BJ (cell line): ENCODE measurements at regions not wholly inside any gene's neighbourhood (a gene's known extent, or its start where the extent isn't known, plus 50 kb on each side); places are given as distances from the start of the nearest gene placed in this dataset.
"Not testable (repeated sequence)": the region's sequence is repeated elsewhere in the genome, so short reads cannot be mapped to it uniquely, and the experiment has no call there.

Experiments used
- CTCF ChIA-PET: fragments of 350-600 bp; formaldehyde crosslinking; extraction: SDS; loops from one replicate; lab custom pipeline; 2021; ENCODE audit warnings: antibody characterized with exemption, inconsistent platforms; lab: Yijun Ruan, JAX
- POLR2A ChIA-PET: fragments of 300-600 bp; sonication (Branson Sonifier 250); formaldehyde crosslinking; extraction: SDS; loops from one replicate; lab custom pipeline; 2021; ENCODE audit warnings: antibody characterized with exemption; lab: Charles Lee
- DNase-seq: peaks from one replicate; pipeline ENCODE4 v3.0.0-alpha.2; 2011; ENCODE audit warnings: low read depth
- H3K27me3 ChIP-seq: 2 replicates; pipeline ENCODE4 v1.6.0; 2011; ENCODE audit warnings: low read length; ENCODE audit not compliant: control insufficient read depth, insufficient read depth
- H3K36me3 ChIP-seq: 2 replicates; pipeline ENCODE4 v1.5.1; 2011; ENCODE audit warnings: low read length; ENCODE audit not compliant: control insufficient read depth, insufficient read depth
- H3K4me3 ChIP-seq: 2 replicates; pipeline ENCODE4 v1.5.1; 2011; ENCODE audit warnings: low read depth, mild to moderate bottlenecking, control low read depth, low read length
- CTCF ChIP-seq: IDR thresholded peaks from 2 replicates; pipeline ENCODE4 v1.5.1; 2011; ENCODE audit warnings: low read depth, mild to moderate bottlenecking, control low read depth, inconsistent platforms, low read length, moderate library complexity; ENCODE audit not compliant: insufficient read depth

- DNase-seq: no peak
Observed at GRCh38 chr1:61561666-61562065, 163.3 kb downstream of the TM2D1 start.

GRCh38 chr1:61560385-61560784 lies 164.6 kb downstream of the TM2D1 start:
- H3K36me3 ChIP-seq: no peaks in the 10 kb centered on the region
- ChIA-PET POLR2A (no interaction called here), CTCF (interaction anchor here (0.5 kb wide), 1 partner anchor 15 kb away, joined by 3 read pairs; no protein-coding TSS in a partner anchor)

More at GRCh38 chr1:61561666-61562065, 163.3 kb downstream of the TM2D1 start:
- ChIA-PET CTCF (interaction anchor here (2.0 kb wide), 1 partner anchor 10 kb away, joined by 5 read pairs; no protein-coding TSS in a partner anchor), POLR2A (no interaction called here)
- no peak for TF ChIP-seq CTCF
- Histone ChIP-seq H3K36me3 (no peaks in the 10 kb centered on the region), H3K4me3 (no peak overlapping the region), H3K27me3 (no peaks in the 10 kb centered on the region; the same call in 1 of the 2 replicates)

GRCh38 chr1:61556631-61557030 lies 168.3 kb downstream of the TM2D1 start:
- ChIA-PET POLR2A (no interaction called here), CTCF (no interaction called here)
- Histone ChIP-seq H3K36me3 (no peaks in the 10 kb centered on the region), H3K4me3 (no peak overlapping the region), H3K27me3 (no peaks in the 10 kb centered on the region; the same call in 1 of the 2 replicates)
- no peak for DNase-seq
- TF ChIP-seq CTCF: no peak

More at GRCh38 chr1:61560385-61560784, 164.6 kb downstream of the TM2D1 start:
- TF ChIP-seq CTCF: no peak
- no peak overlapping the region for H3K4me3 ChIP-seq
- no peak for DNase-seq
- H3K27me3 ChIP-seq: no peaks in the 10 kb centered on the region; the same call in 1 of the 2 replicates

GRCh38 chr1:61552630-61553305 lies 172.2 kb downstream of the TM2D1 start:
- CTCF ChIA-PET: no interaction called here
- Histone ChIP-seq H3K27me3 (no peaks in the 10 kb centered on the region), H3K36me3 (no peaks in the 10 kb centered on the region), H3K4me3 (no peak overlapping the region)
- POLR2A ChIA-PET: no interaction called here
- TF ChIP-seq CTCF: no peak
- no peak for DNase-seq

GRCh38 chr1:61547302-61547701 lies 177.6 kb downstream of the TM2D1 start:
- CTCF ChIA-PET: interaction anchor here (0.9 kb wide), 1 partner anchor 306 kb away, joined by 3 read pairs; no protein-coding TSS in a partner anchor
- H3K36me3 ChIP-seq, POLR2A ChIA-PET, H3K4me3 ChIP-seq, H3K27me3 ChIP-seq, DNase-seq: not testable (repeated sequence)

- CTCF ChIA-PET, H3K27me3 ChIP-seq, DNase-seq, H3K36me3 ChIP-seq, H3K4me3 ChIP-seq, POLR2A ChIA-PET: not testable (repeated sequence)
Observed at GRCh38 chr1:61544870-61545269, 180.1 kb downstream of the TM2D1 start.

- H3K36me3 ChIP-seq, DNase-seq, POLR2A ChIA-PET, H3K4me3 ChIP-seq, H3K27me3 ChIP-seq: not testable (repeated sequence)
- CTCF ChIA-PET: interaction anchor here (1.4 kb wide), 1 partner anchor 40 kb away, joined by 3 read pairs; no protein-coding TSS in a partner anchor
Observed at GRCh38 chr1:61543498-61543897, 181.4 kb downstream of the TM2D1 start.
